GM12878 (cell line): ENCODE measurements at regions not wholly inside any gene's neighbourhood (a gene's known extent, or its start where the extent isn't known, plus 50 kb on each side); places are given as distances from the start of the nearest gene placed in this dataset.

ENCODE experiments used
- ATAC-seq: fragments of 200-7000 bp; cut with Tn5 transposase; 3 replicates; pipeline ENCODE4 v1.9.1; 2020; ENCODE audit warnings: mild to moderate bottlenecking, moderate library complexity
- BruUV-seq: library from RNA; stranded (reverse); fragments of 400-500 nt; replicated peaks from 2 replicates; lab custom pipeline; 2021; lab: Mats Ljungman, UMichigan
- CTCF ChIA-PET: fragments of 300-600 bp; sonication (Branson Sonifier 250); formaldehyde crosslinking; extraction: SDS; loops from one replicate; lab custom pipeline; 2021; ENCODE audit warnings: inconsistent platforms; lab: Yijun Ruan, JAX
- POLR2A ChIA-PET: fragments of 350-600 bp; formaldehyde crosslinking; extraction: SDS; loops from one replicate; lab custom pipeline; 2021; ENCODE audit warnings: inconsistent platforms; lab: Charles Lee
- RAD21 ChIA-PET: fragments of 300-600 bp; sonication (Branson Sonifier 250); formaldehyde crosslinking; loops from one replicate; lab custom pipeline; 2023; ENCODE audit warnings: antibody characterized with exemption; ENCODE audit not compliant: unreplicated experiment; lab: Charles Lee
- SMC1A ChIA-PET: fragments of 300-600 bp; sonication (Branson Sonifier 250); formaldehyde crosslinking; loops from one replicate; lab custom pipeline; 2023; ENCODE audit not compliant: unreplicated experiment, uncharacterized antibody; lab: Charles Lee
- DNase-seq: peaks from one replicate; pipeline ENCODE4 v3.0.0-alpha.2; 2011; ENCODE audit warnings: low read depth, low spot score
- FAIRE-seq: peaks from 3 replicates; lab custom pipeline; 2011; peaks lifted over from hg19 to GRCh38; lab: Jason Lieb, UNC
- H2AFZ ChIP-seq: 2 replicates; pipeline ENCODE4 v1.6.0; 2011; ENCODE audit warnings: low read depth, low read length, control low read depth; ENCODE audit not compliant: control insufficient read depth
- H3K27ac ChIP-seq: 2 replicates; pipeline ENCODE4 v1.5.1; 2011; ENCODE audit warnings: control low read depth; ENCODE audit not compliant: control insufficient read depth, insufficient read depth
- H3K27me3 ChIP-seq, 2 experiments: replicated peaks in 1 of 2; 2 replicates each; pipeline versions ENCODE4 v1.6.0 to v1.6.1; 2011; ENCODE audit warnings: low read length in 1 of 2; ENCODE audit not compliant: control insufficient read depth in 2 of 2, insufficient read depth in 2 of 2
- H3K36me3 ChIP-seq, 2 experiments: 2 replicates each; pipeline ENCODE4 v1.5.1; 2011; ENCODE audit warnings: low read length in 1 of 2; ENCODE audit not compliant: control insufficient read depth in 2 of 2, insufficient read depth in 2 of 2
- H3K4me1 ChIP-seq: 2 replicates; pipeline ENCODE4 v1.6.1; 2011; ENCODE audit warnings: mild to moderate bottlenecking, low read length, moderate library complexity, mixed read lengths; ENCODE audit not compliant: control insufficient read depth, insufficient read depth
- H3K4me2 ChIP-seq: 2 replicates; pipeline ENCODE4 v1.6.0; 2011; ENCODE audit warnings: control low read depth; ENCODE audit not compliant: control insufficient read depth, insufficient read depth
- H3K4me3 ChIP-seq: fragments of 200-600 bp; sonication (generic); 2 replicates; pipeline ENCODE4 v1.5.1; 2016
- H3K79me2 ChIP-seq: 2 replicates; pipeline ENCODE4 v1.6.0; 2011; ENCODE audit warnings: low read length; ENCODE audit not compliant: control insufficient read depth, insufficient read depth
- H3K9ac ChIP-seq: 2 replicates; pipeline ENCODE4 v1.8.0; 2011; ENCODE audit warnings: low read length, control low read depth, mixed read lengths; ENCODE audit not compliant: control insufficient read depth, insufficient read depth
- H3K9me3 ChIP-seq: replicated peaks from 3 replicates; pipeline ENCODE4 v1.5.1; 2011; ENCODE audit warnings: mild to moderate bottlenecking, low read length; ENCODE audit not compliant: control insufficient read depth, insufficient read depth
- H4K20me1 ChIP-seq: 2 replicates; pipeline ENCODE4 v1.6.0; 2011; ENCODE audit not compliant: control insufficient read depth, insufficient read depth
- CBX3 ChIP-seq: fragments of 200-600 bp; sonication (generic); IDR thresholded peaks from 2 replicates; pipeline ENCODE4 v1.6.1; 2016; ENCODE audit warnings: low read depth, borderline replicate concordance
- JUND ChIP-seq: IDR thresholded peaks from 2 replicates; pipeline ENCODE4 v1.6.1; 2012; ENCODE audit warnings: low read depth, mild to moderate bottlenecking, low read length, improper control_type of control experiment, moderate library complexity
- KAT2A ChIP-seq: conservative IDR thresholded peaks from 2 replicates; pipeline ENCODE4 v1.6.1; 2011; ENCODE audit warnings: low read depth, low read length; ENCODE audit not compliant: control insufficient read depth
- MEF2B ChIP-seq: fragments of 450-650 bp; IDR thresholded peaks from 2 replicates; pipeline ENCODE4 v1.6.1; 2018; ENCODE audit warnings: mild to moderate bottlenecking, moderate library complexity; ENCODE audit not compliant: partially characterized antibody, poor library complexity, severe bottlenecking
- NFYA ChIP-seq: IDR thresholded peaks from 2 replicates; pipeline ENCODE4 v1.6.1; 2011; ENCODE audit warnings: low read depth, mild to moderate bottlenecking, low read length, improper control_type of control experiment, borderline replicate concordance
- NR2C2 ChIP-seq: IDR thresholded peaks from 2 replicates; pipeline ENCODE4 v1.6.1; 2011; ENCODE audit warnings: borderline replicate concordance, low read depth; ENCODE audit not compliant: control insufficient read depth, insufficient read length
- PML ChIP-seq: IDR thresholded peaks from 2 replicates; pipeline ENCODE4 v1.6.1; 2012; ENCODE audit warnings: low read length, inconsistent platforms
- SIN3A ChIP-seq: IDR thresholded peaks from 2 replicates; pipeline ENCODE4 v1.6.1; 2012; ENCODE audit warnings: low read depth, low read length, improper control_type of control experiment
- SPI1 ChIP-seq: IDR thresholded peaks from 2 replicates; pipeline ENCODE4 v1.6.1; 2011; ENCODE audit warnings: low read depth, mild to moderate bottlenecking, low read length, moderate library complexity, borderline replicate concordance; ENCODE audit not compliant: insufficient read depth
- ZNF24 ChIP-seq: fragments of 450-650 bp; IDR thresholded peaks from 2 replicates; pipeline ENCODE4 v1.6.1; 2017; ENCODE audit warnings: antibody characterized with exemption, mild to moderate bottlenecking
- ZZZ3 ChIP-seq: IDR thresholded peaks from 2 replicates; pipeline ENCODE4 v1.6.1; 2011; ENCODE audit warnings: low read depth; ENCODE audit not compliant: control insufficient read depth, insufficient read length
- whole genome bisulfite sequencing: methylation state at CpG from one replicate; pipeline ENCODE4 v1.1.6; 2016; ENCODE audit warnings: low lambda C conversion rate; ENCODE audit not compliant: insufficient replicate concordance, insufficient coverage; ENCODE audit errors: missing lambda C conversion rate; 5-methylcytosine and 5-hydroxymethylcytosine counted together
- in situ Hi-C: fragments of 300-500 bp; cut with MboI; formaldehyde crosslinking; loops from 9 replicates; pipeline ENCODE4 v1.14.3; 2018; ENCODE audit warnings: mixed read lengths
- intact Hi-C: fragments of 100-400 bp; cut with micrococcal nuclease; formaldehyde crosslinking; loops from one replicate; pipeline ENCODE4 v1.14.2; 2022; ENCODE audit not compliant: unreplicated experiment
- TF ChIP-seq, protein P1 (sequence below): IDR thresholded peaks from 2 replicates; pipeline ENCODE4 v1.6.1; 2011; ENCODE audit warnings: mild to moderate bottlenecking, low read depth, low read length, moderate library complexity; ENCODE audit not compliant: insufficient replicate concordance
- TF ChIP-seq, protein P2 (sequence below): IDR thresholded peaks from 2 replicates; pipeline ENCODE4 v1.6.1; 2012; ENCODE audit warnings: mild to moderate bottlenecking, low read depth, low read length

GRCh38 chr19:57002195-57002601 is 117.6 kb upstream of the USP29 start (continued):
- no peak for TF ChIP-seq SPI1

DNA sequence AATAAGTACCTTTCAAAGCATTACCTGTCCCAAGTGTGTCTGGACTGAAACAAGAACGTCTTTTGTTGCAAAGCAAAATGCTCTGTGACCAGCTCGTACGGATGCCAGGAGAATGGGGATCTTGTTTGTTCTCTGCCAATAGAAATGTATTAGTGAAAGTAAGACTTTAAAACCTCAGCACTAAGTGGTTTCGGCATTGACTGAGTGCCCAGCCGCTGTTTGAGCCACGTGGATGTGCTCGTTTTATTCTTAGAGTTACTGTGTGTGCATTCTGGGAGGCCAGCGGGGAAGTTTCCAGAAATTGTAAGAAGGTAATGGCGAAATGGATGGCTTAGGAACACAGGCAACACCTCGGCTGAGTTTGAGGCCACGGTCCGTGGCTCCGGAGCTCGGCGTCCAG is 117.1 kb upstream of the USP29 start:
- H3K27ac ChIP-seq: no peak overlapping the region
- DNase-seq: no peak
- TF ChIP-seq ZNF24 (no peak), JUND (no peak)
- TF ChIP-seq, protein P1, sequence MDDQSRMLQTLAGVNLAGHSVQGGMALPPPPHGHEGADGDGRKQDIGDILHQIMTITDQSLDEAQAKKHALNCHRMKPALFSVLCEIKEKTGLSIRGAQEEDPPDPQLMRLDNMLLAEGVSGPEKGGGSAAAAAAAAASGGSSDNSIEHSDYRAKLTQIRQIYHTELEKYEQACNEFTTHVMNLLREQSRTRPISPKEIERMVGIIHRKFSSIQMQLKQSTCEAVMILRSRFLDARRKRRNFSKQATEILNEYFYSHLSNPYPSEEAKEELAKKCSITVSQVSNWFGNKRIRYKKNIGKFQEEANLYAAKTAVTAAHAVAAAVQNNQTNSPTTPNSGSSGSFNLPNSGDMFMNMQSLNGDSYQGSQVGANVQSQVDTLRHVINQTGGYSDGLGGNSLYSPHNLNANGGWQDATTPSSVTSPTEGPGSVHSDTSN: no peak
- TF ChIP-seq, all 136 proteins: peak for 0
- Histone ChIP-seq H2AFZ (no peak overlapping the region), H3K4me3 (no peak overlapping the region), H3K4me1 (no peaks in the 10 kb centered on the region), H3K36me3 (no peaks in the 10 kb centered on the region), H3K27me3 (no peaks in the 10 kb centered on the region), H4K20me1 (no peaks in the 10 kb centered on the region), H3K9ac (no peak overlapping the region), H3K9me3 (no peaks in the 10 kb centered on the region; the same call in 2 of the 3 replicates), H3K4me2 (no peak overlapping the region), H3K79me2 (no peaks in the 10 kb centered on the region)
- FAIRE-seq (no peak), ATAC-seq (no peak)
- ChIA-PET POLR2A (no interaction called here), SMC1A (no interaction called here), RAD21 (no interaction called here), CTCF (no interaction called here)
- intact Hi-C loops (no loop called here), in situ Hi-C loops (no loop called here)
- 62% methylated on average over 15 of the region's 15 CpGs for WGBS
- BruUV-seq: no TSS peak

GRCh38 chr19:57004418-57004817 is 115.4 kb upstream of the USP29 start:
- Histone ChIP-seq H3K9me3 (no peaks in the 10 kb centered on the region; the same call in 2 of the 3 replicates), H2AFZ (no peak overlapping the region), H3K79me2 (no peaks in the 10 kb centered on the region), H3K27ac (no peak overlapping the region), H3K4me2 (no peak overlapping the region), H4K20me1 (no peaks in the 10 kb centered on the region), H3K27me3 (no peaks in the 10 kb centered on the region), H3K4me3 (no peak overlapping the region), H3K36me3 (no peaks in the 10 kb centered on the region), H3K4me1 (no peaks in the 10 kb centered on the region), H3K9ac (no peak overlapping the region)
- ChIA-PET SMC1A (no interaction called here), POLR2A (no interaction called here), CTCF (no interaction called here), RAD21 (no interaction called here)
- FAIRE-seq: no peak
- in situ Hi-C loops: no loop called here
- no TSS peak for BruUV-seq
- no peak for ATAC-seq
- intact Hi-C loops: no loop called here
- 69% methylated on average over 13 of the region's 13 CpGs for WGBS
- no peak for DNase-seq
- TF ChIP-seq CBX3: no peak
- TF ChIP-seq SIN3A: no peak
- TF ChIP-seq NR2C2: no peak
- TF ChIP-seq, protein P2, sequence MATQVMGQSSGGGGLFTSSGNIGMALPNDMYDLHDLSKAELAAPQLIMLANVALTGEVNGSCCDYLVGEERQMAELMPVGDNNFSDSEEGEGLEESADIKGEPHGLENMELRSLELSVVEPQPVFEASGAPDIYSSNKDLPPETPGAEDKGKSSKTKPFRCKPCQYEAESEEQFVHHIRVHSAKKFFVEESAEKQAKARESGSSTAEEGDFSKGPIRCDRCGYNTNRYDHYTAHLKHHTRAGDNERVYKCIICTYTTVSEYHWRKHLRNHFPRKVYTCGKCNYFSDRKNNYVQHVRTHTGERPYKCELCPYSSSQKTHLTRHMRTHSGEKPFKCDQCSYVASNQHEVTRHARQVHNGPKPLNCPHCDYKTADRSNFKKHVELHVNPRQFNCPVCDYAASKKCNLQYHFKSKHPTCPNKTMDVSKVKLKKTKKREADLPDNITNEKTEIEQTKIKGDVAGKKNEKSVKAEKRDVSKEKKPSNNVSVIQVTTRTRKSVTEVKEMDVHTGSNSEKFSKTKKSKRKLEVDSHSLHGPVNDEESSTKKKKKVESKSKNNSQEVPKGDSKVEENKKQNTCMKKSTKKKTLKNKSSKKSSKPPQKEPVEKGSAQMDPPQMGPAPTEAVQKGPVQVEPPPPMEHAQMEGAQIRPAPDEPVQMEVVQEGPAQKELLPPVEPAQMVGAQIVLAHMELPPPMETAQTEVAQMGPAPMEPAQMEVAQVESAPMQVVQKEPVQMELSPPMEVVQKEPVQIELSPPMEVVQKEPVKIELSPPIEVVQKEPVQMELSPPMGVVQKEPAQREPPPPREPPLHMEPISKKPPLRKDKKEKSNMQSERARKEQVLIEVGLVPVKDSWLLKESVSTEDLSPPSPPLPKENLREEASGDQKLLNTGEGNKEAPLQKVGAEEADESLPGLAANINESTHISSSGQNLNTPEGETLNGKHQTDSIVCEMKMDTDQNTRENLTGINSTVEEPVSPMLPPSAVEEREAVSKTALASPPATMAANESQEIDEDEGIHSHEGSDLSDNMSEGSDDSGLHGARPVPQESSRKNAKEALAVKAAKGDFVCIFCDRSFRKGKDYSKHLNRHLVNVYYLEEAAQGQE: no peak
- TF ChIP-seq MEF2B: no peak
- no peak for TF ChIP-seq KAT2A
- TF ChIP-seq NFYA: no peak
- no peak for TF ChIP-seq ZZZ3
- TF ChIP-seq PML: no peak
